RWPE1 (cell line): ENCODE measurements at regions not wholly inside any gene's neighbourhood (a gene's known extent, or its start where the extent isn't known, plus 50 kb on each side); places are given as distances from the start of the nearest gene placed in this dataset.
A peak's percentile ranks its signal among the peaks of the same experiment; 100 is the strongest.

Source experiments
- CTCF ChIA-PET: fragments of 350-600 bp; sonication (Branson Sonifier 250); formaldehyde crosslinking; extraction: SDS; loops from one replicate; lab custom pipeline; 2021; lab: Yijun Ruan, JAX
- POLR2A ChIA-PET: fragments of 400-600 bp; formaldehyde crosslinking; extraction: SDS; loops from one replicate; lab custom pipeline; 2020; ENCODE audit warnings: antibody characterized with exemption; ENCODE audit not compliant: low non-redundant PET; lab: Yijun Ruan, JAX
- DNase-seq: peaks from one replicate; pipeline ENCODE4 v3.0.0; 2012; ENCODE audit warnings: low spot score
- H3K27ac ChIP-seq: fragments of 450-650 bp; 2 replicates; pipeline ENCODE4 v1.5.1; 2017
- CTCF ChIP-seq: fragments of 450-650 bp; conservative IDR thresholded peaks from 2 replicates; pipeline ENCODE4 v1.5.1; 2017; ENCODE audit warnings: low read depth, mild to moderate bottlenecking

GRCh38 chr15:95701410-95701809 lies 629.1 kb upstream of the NR2F2 start:
- ChIA-PET POLR2A (no interaction called here), CTCF (no interaction called here)
- no peak for TF ChIP-seq CTCF
- H3K27ac ChIP-seq: no peak overlapping the region
- DNase-seq: no peak

- POLR2A ChIA-PET: no interaction called here
- CTCF ChIA-PET: no interaction called here
- no peak for DNase-seq
- no peak for TF ChIP-seq CTCF
- H3K27ac ChIP-seq: no peak overlapping the region
Observed at GRCh38 chr15:95709959-95710695, 620.4 kb upstream of the NR2F2 start.

GRCh38 chr15:95712785-95713184 lies 617.7 kb upstream of the NR2F2 start:
- ChIA-PET POLR2A (no interaction called here), CTCF (no interaction called here)
- H3K27ac ChIP-seq: no peak overlapping the region
- TF ChIP-seq CTCF: no peak
- peak; percentile 9 for DNase-seq

- ChIA-PET CTCF (interaction anchor here (0.5 kb wide), 1 partner anchor 78 kb away, joined by 3 read pairs; no protein-coding TSS in a partner anchor), POLR2A (no interaction called here)
- no peak overlapping the region for H3K27ac ChIP-seq
Observed at GRCh38 chr15:95713324-95713723, 617.2 kb upstream of the NR2F2 start.

GRCh38 chr15:95715116-95715903 lies 615.2 kb upstream of the NR2F2 start:
- TF ChIP-seq CTCF: no peak
- CTCF ChIA-PET: interaction anchor here (0.7 kb wide), 1 partner anchor 557 kb away, joined by 3 read pairs; no protein-coding TSS in a partner anchor
- POLR2A ChIA-PET: no interaction called here
- no peak for DNase-seq
- H3K27ac ChIP-seq: no peak overlapping the region

More at GRCh38 chr15:95713324-95713723, 617.2 kb upstream of the NR2F2 start:
- no peak for DNase-seq
- TF ChIP-seq CTCF: no peak

GRCh38 chr15:95715906-95716656 lies 614.4 kb upstream of the NR2F2 start:
- TF ChIP-seq CTCF: no peak
- no peak overlapping the region for H3K27ac ChIP-seq
- ChIA-PET POLR2A (no interaction called here), CTCF (interaction anchor here (0.7 kb wide), 2 partner anchors 111 to 557 kb away, joined by 3 to 4 read pairs; no protein-coding TSS in a partner anchor)
- DNase-seq: no peak
